ENCODE measurements at regions not wholly inside any gene's neighbourhood (a gene's known extent, or its start where the extent isn't known, plus 50 kb on each side); places are given as distances from the start of the nearest gene placed in this dataset.

DNA sequence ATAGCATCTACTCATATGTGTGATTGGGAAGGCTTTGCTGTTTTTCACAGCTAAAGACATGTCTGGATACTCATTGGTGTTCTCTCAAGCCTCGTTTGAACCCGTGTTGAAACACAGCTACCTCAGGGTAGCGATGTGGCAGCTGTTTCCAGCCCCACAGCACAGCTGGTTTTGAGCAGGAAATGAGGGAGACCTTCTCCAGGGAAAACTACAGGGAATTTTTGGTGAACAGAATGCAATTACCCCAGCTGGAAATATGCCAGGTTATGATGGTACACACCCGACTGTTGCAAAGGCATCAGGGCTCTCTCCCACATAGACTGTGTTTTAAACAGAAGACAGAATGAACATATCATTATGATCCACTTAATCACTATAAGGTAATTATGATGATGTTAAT is 828.9 kb downstream of the VRK1 start:
- DNase-seq (ENCODE audit: low read depth, low spot score), result no peak
- no peak overlapping the region for H3K27ac ChIP-seq (ENCODE audit: low read length)
- peaks cover 3% of the 10 kb centered on the region; the same call in 1 of the 2 replicates for H3K4me1 ChIP-seq (ENCODE audit: control insufficient read depth, insufficient read depth, low read length)
- H3K9me3 ChIP-seq (ENCODE audit: control insufficient read depth, insufficient read depth, low read length), result no peaks in the 10 kb centered on the region
- no peak overlapping the region for H3K4me3 ChIP-seq (ENCODE audit: low read length)
- H3K27me3 ChIP-seq (ENCODE audit: control insufficient read depth, insufficient read depth, low read length), result no peaks in the 10 kb centered on the region
- WGBS (ENCODE audit: insufficient coverage, insufficient read length), result no CpG with 5 or more reads among the region's 4 CpGs
- H3K36me3 ChIP-seq (ENCODE audit: control insufficient read depth, insufficient read depth, low read length), result no peaks in the 10 kb centered on the region

DNA sequence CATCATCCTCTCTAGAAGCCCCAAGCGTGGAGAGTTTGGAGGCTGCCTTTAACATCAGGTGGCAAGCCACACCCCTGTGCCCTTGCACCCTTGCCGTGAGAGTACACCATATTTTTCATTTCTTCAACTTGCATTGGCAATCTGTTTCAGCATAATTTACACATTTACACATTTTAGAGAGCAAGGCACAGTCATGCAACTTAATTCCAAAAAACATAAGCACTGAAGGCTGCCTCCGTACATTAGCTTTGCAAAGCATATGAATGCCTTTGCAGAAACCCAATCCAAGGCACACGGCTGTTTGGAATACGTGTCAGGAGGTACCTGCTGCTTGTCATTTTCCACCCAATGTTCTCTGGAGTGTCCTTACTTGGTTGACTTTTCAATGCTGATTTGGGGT is 833.1 kb downstream of the VRK1 start:
- Histone ChIP-seq H3K4me3 (ENCODE audit: low read length) (no peak overlapping the region), H3K9me3 (ENCODE audit: control insufficient read depth, insufficient read depth, low read length) (no peaks in the 10 kb centered on the region), H3K27me3 (ENCODE audit: control insufficient read depth, insufficient read depth, low read length) (no peaks in the 10 kb centered on the region), H3K4me1 (ENCODE audit: control insufficient read depth, insufficient read depth, low read length) (peaks cover 3% of the 10 kb centered on the region; the same call in 1 of the 2 replicates), H3K36me3 (ENCODE audit: control insufficient read depth, insufficient read depth, low read length) (no peaks in the 10 kb centered on the region), H3K27ac (ENCODE audit: low read length) (no peak overlapping the region)
- DNase-seq (ENCODE audit: low read depth, low spot score), result no peak
- WGBS (ENCODE audit: insufficient coverage, insufficient read length), result no CpG with 5 or more reads among the region's 5 CpGs

DNA sequence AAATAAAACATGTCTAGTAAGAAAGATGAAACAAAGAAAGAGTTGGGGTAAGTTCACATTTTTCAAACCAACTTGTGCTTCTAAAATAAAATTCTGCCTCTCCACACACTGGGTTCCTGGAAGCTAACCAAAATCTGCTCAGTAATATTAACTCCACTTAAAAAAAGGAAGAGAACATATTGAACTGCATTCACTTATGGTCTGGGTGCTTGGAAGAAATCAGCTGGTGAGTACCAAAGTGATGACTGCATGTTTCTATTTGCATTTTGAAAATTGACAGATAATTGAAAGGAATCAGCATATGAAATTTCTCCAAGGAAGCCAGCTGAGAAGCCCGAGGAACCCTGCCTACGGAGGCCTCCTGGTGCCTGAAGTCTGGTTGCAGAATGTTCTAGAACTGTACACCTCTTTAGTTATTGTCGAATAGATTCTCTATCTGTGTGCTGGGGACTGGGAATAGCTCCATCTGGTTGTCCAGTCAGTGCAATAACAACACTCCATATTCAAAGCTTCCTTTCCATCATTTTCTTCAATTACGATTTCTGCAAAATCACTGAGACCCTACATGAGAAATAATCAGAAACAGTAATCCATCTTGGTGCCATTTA is 836.1 kb downstream of the VRK1 start:
- Histone ChIP-seq H3K4me3 (ENCODE audit: low read length) (no peak overlapping the region), H3K4me1 (ENCODE audit: control insufficient read depth, insufficient read depth, low read length) (peaks cover 3% of the 10 kb centered on the region; the same call in 1 of the 2 replicates), H3K27me3 (ENCODE audit: control insufficient read depth, insufficient read depth, low read length) (no peaks in the 10 kb centered on the region), H3K9me3 (ENCODE audit: control insufficient read depth, insufficient read depth, low read length) (no peaks in the 10 kb centered on the region), H3K36me3 (ENCODE audit: control insufficient read depth, insufficient read depth, low read length) (no peaks in the 10 kb centered on the region), H3K27ac (ENCODE audit: low read length) (no peak overlapping the region)
- no peak for DNase-seq (ENCODE audit: low read depth, low spot score)
- no CpG with 5 or more reads among the region's 4 CpGs for WGBS (ENCODE audit: insufficient coverage, insufficient read length)

GRCh38 chr14:97634751-97635150 is 837.6 kb downstream of the VRK1 start:
- H3K27me3 ChIP-seq (ENCODE audit: control insufficient read depth, insufficient read depth, low read length), result no peaks in the 10 kb centered on the region
- WGBS (ENCODE audit: insufficient coverage, insufficient read length), result no CpG with 5 or more reads among the region's 13 CpGs
- no peak for DNase-seq (ENCODE audit: low read depth, low spot score)
- no peaks in the 10 kb centered on the region for H3K9me3 ChIP-seq (ENCODE audit: control insufficient read depth, insufficient read depth, low read length)
- no peaks in the 10 kb centered on the region for H3K36me3 ChIP-seq (ENCODE audit: control insufficient read depth, insufficient read depth, low read length)
- no peak overlapping the region for H3K4me3 ChIP-seq (ENCODE audit: low read length)
- peaks cover 6% of the 10 kb centered on the region; the same call in 1 of the 2 replicates for H3K4me1 ChIP-seq (ENCODE audit: control insufficient read depth, insufficient read depth, low read length)
- H3K27ac ChIP-seq (ENCODE audit: low read length), result no peak overlapping the region

GRCh38 chr14:97638864-97639263 is 841.7 kb downstream of the VRK1 start:
- DNase-seq (ENCODE audit: low read depth, low spot score), result no peak
- H3K4me3 ChIP-seq (ENCODE audit: low read length), result no peak overlapping the region
- H3K9me3 ChIP-seq (ENCODE audit: control insufficient read depth, insufficient read depth, low read length), result no peaks in the 10 kb centered on the region
- no peaks in the 10 kb centered on the region for H3K27me3 ChIP-seq (ENCODE audit: control insufficient read depth, insufficient read depth, low read length)
- no peak overlapping the region for H3K27ac ChIP-seq (ENCODE audit: low read length)
- no CpG with 5 or more reads among the region's 3 CpGs for WGBS (ENCODE audit: insufficient coverage, insufficient read length)
- H3K36me3 ChIP-seq (ENCODE audit: control insufficient read depth, insufficient read depth, low read length), result no peaks in the 10 kb centered on the region
- H3K4me1 ChIP-seq (ENCODE audit: control insufficient read depth, insufficient read depth, low read length), result peaks cover 5% of the 10 kb centered on the region; the same call in 1 of the 2 replicates

DNA sequence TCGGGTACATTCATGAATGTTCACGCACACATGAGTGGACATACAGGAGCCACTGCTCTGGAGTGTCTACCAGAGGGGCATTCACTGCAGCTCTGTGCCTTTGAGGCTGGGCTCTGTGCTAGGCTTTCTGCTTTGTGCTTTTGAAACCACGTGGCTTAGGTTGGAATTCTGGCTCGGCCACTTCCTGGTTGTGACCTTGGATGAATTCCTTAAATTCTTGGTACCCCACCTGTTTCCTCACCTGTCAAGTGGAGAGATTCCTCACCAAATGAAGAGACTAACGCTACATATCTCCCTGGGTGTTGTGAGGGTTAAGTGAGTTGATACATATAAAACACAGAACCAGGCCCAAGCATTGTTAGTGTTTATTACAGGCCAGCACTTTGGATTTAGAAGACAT is 842.8 kb downstream of the VRK1 start:
- H3K27me3 ChIP-seq (ENCODE audit: control insufficient read depth, insufficient read depth, low read length), result no peaks in the 10 kb centered on the region
- no peaks in the 10 kb centered on the region for H3K36me3 ChIP-seq (ENCODE audit: control insufficient read depth, insufficient read depth, low read length)
- H3K9me3 ChIP-seq (ENCODE audit: control insufficient read depth, insufficient read depth, low read length), result no peaks in the 10 kb centered on the region
- H3K4me3 ChIP-seq (ENCODE audit: low read length), result no peak overlapping the region
- WGBS (ENCODE audit: insufficient coverage, insufficient read length), result no CpG with 5 or more reads among the region's 5 CpGs
- H3K27ac ChIP-seq (ENCODE audit: low read length), result no peak overlapping the region
- DNase-seq (ENCODE audit: low read depth, low spot score), result peak; percentile 31
- H3K4me1 ChIP-seq (ENCODE audit: control insufficient read depth, insufficient read depth, low read length), result peaks cover 5% of the 10 kb centered on the region; the same call in 1 of the 2 replicates

DNA sequence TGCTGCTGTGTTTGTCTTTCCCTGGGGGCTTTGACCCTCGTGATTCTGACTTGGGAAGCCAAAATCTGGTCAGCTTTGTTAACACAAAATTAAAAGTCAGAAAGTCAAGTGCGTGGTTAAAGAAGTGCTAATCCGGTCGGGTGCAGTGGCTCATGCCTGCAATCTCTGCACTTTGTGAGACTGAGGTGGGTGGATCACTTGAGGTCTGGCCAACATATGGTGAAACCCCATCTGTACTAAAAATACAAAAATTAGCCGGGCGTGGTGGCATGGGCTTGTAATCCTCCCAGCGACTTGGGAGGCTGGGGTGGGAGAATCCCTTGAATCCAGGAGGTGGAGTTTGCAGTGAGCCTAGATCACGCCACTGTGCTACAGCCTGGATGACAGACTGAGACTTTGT is 844.6 kb downstream of the VRK1 start:
- DNase-seq (ENCODE audit: low read depth, low spot score), result no peak
- Histone ChIP-seq H3K27me3 (ENCODE audit: control insufficient read depth, insufficient read depth, low read length) (no peaks in the 10 kb centered on the region), H3K36me3 (ENCODE audit: control insufficient read depth, insufficient read depth, low read length) (no peaks in the 10 kb centered on the region), H3K4me1 (ENCODE audit: control insufficient read depth, insufficient read depth, low read length) (peaks cover 5% of the 10 kb centered on the region; the same call in 1 of the 2 replicates), H3K27ac (ENCODE audit: low read length) (no peak overlapping the region), H3K9me3 (ENCODE audit: control insufficient read depth, insufficient read depth, low read length) (no peaks in the 10 kb centered on the region), H3K4me3 (ENCODE audit: low read length) (no peak overlapping the region)
- WGBS (ENCODE audit: insufficient coverage, insufficient read length), result no CpG with 5 or more reads among the region's 8 CpGs

- H3K4me1 ChIP-seq (ENCODE audit: control insufficient read depth, insufficient read depth, low read length), result peaks cover 5% of the 10 kb centered on the region; the same call in 1 of the 2 replicates
- no peak for DNase-seq (ENCODE audit: low read depth, low spot score)
- H3K27me3 ChIP-seq (ENCODE audit: control insufficient read depth, insufficient read depth, low read length), result no peaks in the 10 kb centered on the region
- no peaks in the 10 kb centered on the region for H3K36me3 ChIP-seq (ENCODE audit: control insufficient read depth, insufficient read depth, low read length)
- H3K4me3 ChIP-seq (ENCODE audit: low read length), result no peak overlapping the region
- WGBS (ENCODE audit: insufficient coverage, insufficient read length), result no CpG with 5 or more reads among the region's 3 CpGs
- H3K9me3 ChIP-seq (ENCODE audit: control insufficient read depth, insufficient read depth, low read length), result no peaks in the 10 kb centered on the region
- H3K27ac ChIP-seq (ENCODE audit: low read length), result no peak overlapping the region
These were observed 845.4 kb downstream of the VRK1 start for GRCh38 chr14:97642631-97643030.

DNA sequence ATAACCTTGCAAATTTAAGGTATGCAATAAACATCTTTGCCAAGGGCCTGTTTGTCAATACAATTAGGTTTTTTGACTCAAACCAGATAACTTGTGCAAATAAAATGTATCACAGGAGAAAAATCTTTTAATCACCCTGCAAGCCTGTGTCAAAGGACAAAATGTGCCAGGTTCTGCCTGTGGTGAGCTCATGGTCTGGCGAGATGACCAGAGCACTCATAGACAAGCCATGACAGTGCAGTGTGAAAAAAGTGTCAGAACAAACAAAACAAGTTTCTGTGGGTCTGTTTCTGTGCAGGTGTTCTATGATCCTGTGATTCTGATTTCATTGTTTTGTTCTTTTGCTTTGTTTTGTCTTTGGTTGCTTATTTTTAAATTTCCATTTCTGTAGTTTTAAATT is 847.2 kb downstream of the VRK1 start:
- WGBS (ENCODE audit: insufficient coverage, insufficient read length), result no CpG with 5 or more reads among the region's 1 CpG
- no peaks in the 10 kb centered on the region for H3K9me3 ChIP-seq (ENCODE audit: control insufficient read depth, insufficient read depth, low read length)
- H3K4me3 ChIP-seq (ENCODE audit: low read length), result no peak overlapping the region
- no peaks in the 10 kb centered on the region for H3K27me3 ChIP-seq (ENCODE audit: control insufficient read depth, insufficient read depth, low read length)
- H3K27ac ChIP-seq (ENCODE audit: low read length), result no peak overlapping the region
- no peaks in the 10 kb centered on the region for H3K36me3 ChIP-seq (ENCODE audit: control insufficient read depth, insufficient read depth, low read length)
- peaks cover 4% of the 10 kb centered on the region; the same call in 1 of the 2 replicates for H3K4me1 ChIP-seq (ENCODE audit: control insufficient read depth, insufficient read depth, low read length)
- DNase-seq (ENCODE audit: low read depth, low spot score), result no peak

- Histone ChIP-seq H3K9me3 (ENCODE audit: control insufficient read depth, insufficient read depth, low read length) (no peaks in the 10 kb centered on the region), H3K27ac (ENCODE audit: low read length) (no peak overlapping the region), H3K4me1 (ENCODE audit: control insufficient read depth, insufficient read depth, low read length) (no peaks in the 10 kb centered on the region), H3K27me3 (ENCODE audit: control insufficient read depth, insufficient read depth, low read length) (no peaks in the 10 kb centered on the region), H3K36me3 (ENCODE audit: control insufficient read depth, insufficient read depth, low read length) (no peaks in the 10 kb centered on the region), H3K4me3 (ENCODE audit: low read length) (no peak overlapping the region)
- no CpG with 5 or more reads among the region's 5 CpGs for WGBS (ENCODE audit: insufficient coverage, insufficient read length)
- DNase-seq (ENCODE audit: low read depth, low spot score), result no peak
These were observed 852.6 kb downstream of the VRK1 start for GRCh38 chr14:97649752-97650151.
